ENCODE measurements at regions not wholly inside any gene's neighbourhood (a gene's known extent, or its start where the extent isn't known, plus 50 kb on each side); places are given as distances from the start of the nearest gene placed in this dataset.

DNA sequence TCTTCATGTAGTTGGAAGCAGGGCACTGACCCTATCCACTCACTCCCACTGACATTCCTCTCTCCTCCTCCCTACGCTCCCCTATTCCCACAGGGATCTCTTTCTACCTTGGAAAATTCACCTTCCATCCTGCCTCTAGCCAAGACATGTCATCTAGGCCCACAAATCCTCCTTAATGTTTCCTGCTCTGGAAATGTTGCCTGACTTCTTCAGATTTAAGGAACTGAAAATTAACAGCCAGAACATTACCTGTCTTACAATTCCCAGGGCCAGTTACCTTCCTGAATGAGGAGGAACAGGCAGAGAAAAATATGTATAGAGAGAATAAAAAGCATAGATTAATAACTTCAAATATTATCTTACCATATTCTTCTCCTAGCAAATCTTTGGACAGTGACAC, 147.3 kb downstream of the MRPL39 start:
- DNase-seq (ENCODE audit: low read depth in 1 of 2, low spot score in 1 of 2): no peak
- FAIRE-seq: no peak
- Histone ChIP-seq H3K27ac (no peak overlapping the region), H3K4me2 (no peak overlapping the region), H3K4me1 (no peaks in the 10 kb centered on the region), H3K4me3 (no peak overlapping the region), H3K9me3 (no peaks in the 10 kb centered on the region)
- TF ChIP-seq ATOH8 (CRISPR knock-in tag; IDR thresholded peaks at IDR 0.05; ENCODE audit: low read depth) (no peak), EHMT2 (IDR thresholded peaks at IDR 0.05; ENCODE audit: low read depth) (no peak), HOXA7 (CRISPR knock-in tag; IDR thresholded peaks at IDR 0.05) (no peak), REST (IDR thresholded peaks at IDR 0.05) (no peak), HMGXB4 (CRISPR knock-in tag; IDR thresholded peaks at IDR 0.05; ENCODE audit: borderline replicate concordance) (no peak), PBX3 (IDR thresholded peaks at IDR 0.05) (no peak), MAFK (IDR thresholded peaks at IDR 0.05; ENCODE audit: partially characterized antibody) (no peak), FOXS1 (CRISPR knock-in tag; IDR thresholded peaks at IDR 0.05) (no peak), JUNB (IDR thresholded peaks at IDR 0.05) (no peak), BCL3 (IDR thresholded peaks at IDR 0.05) (no peak), PHF8 (IDR thresholded peaks at IDR 0.05; ENCODE audit: borderline replicate concordance, low read depth) (no peak), SMC3 (IDR thresholded peaks at IDR 0.05) (no peak)
- no peak for ATAC-seq
- CTCF ChIA-PET: no interaction called here
- WGBS (ENCODE audit: missing lambda C conversion rate): 0% methylated on average over 1 of the region's 1 CpG
- POLR2A ChIA-PET: no interaction called here

DNA sequence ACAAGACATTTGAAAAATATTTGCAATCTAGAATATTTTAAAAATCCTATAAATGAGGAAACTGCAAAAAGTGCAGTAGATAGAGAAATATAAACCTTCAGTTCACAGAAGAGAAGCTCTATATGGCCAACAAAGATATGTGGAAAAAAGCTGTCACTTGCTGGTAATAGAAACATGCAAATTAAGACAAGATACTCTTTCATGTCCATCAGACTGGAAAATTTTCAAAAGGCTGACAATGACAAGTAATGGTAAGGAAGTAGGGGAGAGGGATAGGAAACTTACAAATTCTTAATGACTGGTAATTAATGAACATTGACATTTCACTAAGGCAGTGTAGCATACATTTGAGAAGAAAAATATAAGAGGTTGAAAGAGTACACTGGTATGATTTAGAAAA, 147.9 kb downstream of the MRPL39 start:
- POLR2A ChIA-PET: no interaction called here
- DNase-seq (ENCODE audit: low read depth in 1 of 2, low spot score in 1 of 2) (no peak), FAIRE-seq (no peak), ATAC-seq (no peak)
- TF ChIP-seq EHMT2 (IDR thresholded peaks at IDR 0.05; ENCODE audit: low read depth): no peak
- H3K27ac ChIP-seq: no peak overlapping the region
- H3K4me1 ChIP-seq: no peaks in the 10 kb centered on the region
- no peaks in the 10 kb centered on the region for H3K9me3 ChIP-seq
- H3K4me2 ChIP-seq: no peak overlapping the region
- no peak overlapping the region for H3K4me3 ChIP-seq
- CTCF ChIA-PET: no interaction called here

DNA sequence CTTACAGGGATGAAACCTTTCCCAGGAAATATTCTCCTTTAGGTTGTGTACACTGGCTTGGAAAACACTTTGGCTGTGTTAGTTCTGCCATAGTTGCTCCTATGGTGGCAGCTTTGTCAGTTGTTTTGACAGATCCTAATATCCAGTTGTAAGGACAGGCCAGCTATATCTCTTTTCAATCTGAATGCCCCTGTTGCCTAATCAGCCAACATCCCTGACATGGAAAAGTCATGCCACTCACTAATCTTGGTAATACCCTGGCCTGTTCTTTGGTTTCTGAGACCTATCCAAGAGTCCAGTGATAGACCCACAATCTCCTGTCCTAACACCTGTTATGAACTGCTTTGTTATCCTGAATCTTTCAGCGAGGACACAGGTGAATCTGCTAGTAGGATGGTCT, 148.8 kb downstream of the MRPL39 start:
- no peak for TF ChIP-seq FOXS1 (CRISPR knock-in tag; IDR thresholded peaks at IDR 0.05)
- TF ChIP-seq GATA3 (IDR thresholded peaks at IDR 0.05; ENCODE audit: borderline replicate concordance): no peak
- TF ChIP-seq NFE2L2 (conservative IDR thresholded peaks at IDR 0.05; ENCODE audit: low read length): no peak
- TF ChIP-seq RCOR1 (IDR thresholded peaks at IDR 0.05; ENCODE audit: low read depth, low read length): no peak
- no peak for TF ChIP-seq ATOH8 (CRISPR knock-in tag; IDR thresholded peaks at IDR 0.05; ENCODE audit: low read depth)
- no peak for TF ChIP-seq CHD4 (IDR thresholded peaks at IDR 0.05; ENCODE audit: borderline replicate concordance)
- no peak for TF ChIP-seq EHMT2 (IDR thresholded peaks at IDR 0.05; ENCODE audit: low read depth)
- no peak for TF ChIP-seq POLR2A (IDR thresholded peaks at IDR 0.05; ENCODE audit: low read length)
- no peak for TF ChIP-seq BHLHE40 (IDR thresholded peaks at IDR 0.05; ENCODE audit: low read depth, low read length)
- TF ChIP-seq HOXA7 (CRISPR knock-in tag; IDR thresholded peaks at IDR 0.05): no peak
- no peak for TF ChIP-seq HOXB13 (CRISPR knock-in tag; IDR thresholded peaks at IDR 0.05; ENCODE audit: low read depth)
- no peak for TF ChIP-seq FOSL2 (IDR thresholded peaks at IDR 0.05)
- TF ChIP-seq FOSL2 (CRISPR knock-in tag; IDR thresholded peaks at IDR 0.05): no peak
- TF ChIP-seq EP300 (IDR thresholded peaks at IDR 0.05): no peak
- no peak for TF ChIP-seq PHF8 (IDR thresholded peaks at IDR 0.05; ENCODE audit: borderline replicate concordance, low read depth)
- no peak for TF ChIP-seq ZSCAN20 (CRISPR knock-in tag; IDR thresholded peaks at IDR 0.05)
- TF ChIP-seq MAX (IDR thresholded peaks at IDR 0.05): no peak
- CTCF ChIA-PET: no interaction called here
- 0% methylated on average over 1 of the region's 1 CpG for WGBS (ENCODE audit: missing lambda C conversion rate)
- Histone ChIP-seq H3K4me1 (no peaks in the 10 kb centered on the region), H3K4me2 (no peak overlapping the region), H3K4me3 (no peak overlapping the region), H3K9me3 (no peaks in the 10 kb centered on the region), H3K27ac (no peak overlapping the region)
- no peak for DNase-seq (ENCODE audit: low read depth in 1 of 2, low spot score in 1 of 2)
- no peak for ATAC-seq
- no peak for FAIRE-seq
- POLR2A ChIA-PET: no interaction called here

All from A549 (cell line).